Loucy (cell line): ENCODE measurements at regions not wholly inside any gene's neighbourhood (a gene's known extent, or its start where the extent isn't known, plus 50 kb on each side); places are given as distances from the start of the nearest gene placed in this dataset.

ENCODE experiments used
- H2AFZ ChIP-seq: fragments of 200-600 bp; sonication (generic); 2 replicates; pipeline ENCODE4 v1.6.0; 2016; ENCODE audit warnings: antibody characterized with exemption, mild to moderate bottlenecking, low read length, moderate library complexity
- H3F3A ChIP-seq: fragments of 200-600 bp; 2 replicates; pipeline ENCODE4 v1.6.0; 2016; ENCODE audit warnings: antibody characterized with exemption, low read depth, mild to moderate bottlenecking
- H3K27me3 ChIP-seq: fragments of 200-600 bp; sonication (generic); 2 replicates; pipeline ENCODE4 v1.6.1; 2014; ENCODE audit warnings: low read length, mild to moderate bottlenecking; ENCODE audit not compliant: insufficient read depth, poor library complexity, severe bottlenecking
- H3K36me3 ChIP-seq: fragments of 200-600 bp; sonication (generic); 2 replicates; pipeline ENCODE4 v1.6.1; 2016; ENCODE audit warnings: low read length; ENCODE audit not compliant: insufficient read depth
- H3K4me1 ChIP-seq: fragments of 200-600 bp; sonication (generic); 2 replicates; pipeline ENCODE4 v1.5.1; 2014; ENCODE audit warnings: low read length, mild to moderate bottlenecking; ENCODE audit not compliant: insufficient read depth, poor library complexity, severe bottlenecking
- H3K4me2 ChIP-seq: fragments of 200-600 bp; sonication (generic); 2 replicates; pipeline ENCODE4 v1.6.0; 2014; ENCODE audit warnings: antibody characterized with exemption, low read length, low read depth, mild to moderate bottlenecking; ENCODE audit not compliant: poor library complexity, severe bottlenecking
- H3K4me3 ChIP-seq: fragments of 200-600 bp; sonication (generic); 2 replicates; pipeline ENCODE4 v1.5.1; 2014; ENCODE audit warnings: low read length, mild to moderate bottlenecking, mixed read lengths; ENCODE audit not compliant: poor library complexity, severe bottlenecking
- H3K79me2 ChIP-seq: fragments of 200-600 bp; sonication (generic); 2 replicates; pipeline ENCODE4 v1.6.1; 2014; ENCODE audit warnings: low read length; ENCODE audit not compliant: insufficient read depth
- H3K9ac ChIP-seq: fragments of 200-600 bp; sonication (generic); 2 replicates; pipeline ENCODE4 v1.6.0; 2014; ENCODE audit warnings: mild to moderate bottlenecking, low read depth, low read length, moderate library complexity; ENCODE audit not compliant: poor library complexity, severe bottlenecking
- H3K9me2 ChIP-seq: fragments of 200-600 bp; sonication (generic); replicated peaks from 2 replicates; pipeline ENCODE4 v1.6.1; 2016; ENCODE audit warnings: low read depth, low read length, mixed read lengths
- H3K9me3 ChIP-seq: fragments of 200-600 bp; sonication (generic); 2 replicates; pipeline ENCODE4 v1.6.1; 2014; ENCODE audit warnings: mild to moderate bottlenecking, antibody characterized with exemption, low read length, low read depth; ENCODE audit not compliant: insufficient read depth
- H4K20me1 ChIP-seq: fragments of 200-600 bp; sonication (generic); 2 replicates; pipeline ENCODE4 v1.6.0; 2014; ENCODE audit warnings: antibody characterized with exemption, low read length, mild to moderate bottlenecking; ENCODE audit not compliant: insufficient read depth, poor library complexity, severe bottlenecking
- CTCF ChIP-seq: fragments of 200-600 bp; sonication (generic); conservative IDR thresholded peaks from 2 replicates; pipeline ENCODE4 v1.5.1; 2014; ENCODE audit warnings: mild to moderate bottlenecking, antibody characterized with exemption, low read length
- EZH2phosphoT487 ChIP-seq: fragments of 200-600 bp; IDR thresholded peaks from 2 replicates; pipeline ENCODE4 v1.6.1; 2018; ENCODE audit warnings: antibody characterized with exemption, mild to moderate bottlenecking, moderate library complexity, borderline replicate concordance

- Histone ChIP-seq H3K4me3 (peak overlapping the region; percentile 16), H3K9ac (peak overlapping the region; percentile 35), H3K36me3 (no peaks in the 10 kb centered on the region), H3K4me1 (peaks cover 76% of the 10 kb centered on the region), H3F3A (peaks cover 12% of the 10 kb centered on the region; the same call in 1 of the 2 replicates), H4K20me1 (no peaks in the 10 kb centered on the region), H3K4me2 (peak overlapping the region; percentile 57), H2AFZ (no peak overlapping the region), H3K79me2 (peaks cover 15% of the 10 kb centered on the region; the same call in 1 of the 2 replicates), H3K27me3 (no peaks in the 10 kb centered on the region), H3K9me3 (no peaks in the 10 kb centered on the region), H3K9me2 (no peaks in the 10 kb centered on the region)
- TF ChIP-seq EZH2phosphoT487 = no peak
- peak; percentile 28; the same call in 1 of the 2 replicates for TF ChIP-seq CTCF
Measured at GRCh38 chr13:50588491-50589130, 254.9 kb downstream of the DLEU7 start.

- Histone ChIP-seq H3K4me3 (peak overlapping the region; percentile 16), H2AFZ (no peak overlapping the region), H3K36me3 (no peaks in the 10 kb centered on the region), H3K9me3 (no peaks in the 10 kb centered on the region), H3K4me1 (peaks cover 81% of the 10 kb centered on the region), H3K27me3 (no peaks in the 10 kb centered on the region), H4K20me1 (no peaks in the 10 kb centered on the region), H3F3A (peaks cover 15% of the 10 kb centered on the region; the same call in 1 of the 2 replicates), H3K9me2 (no peaks in the 10 kb centered on the region), H3K4me2 (peak overlapping the region; percentile 57), H3K79me2 (peaks cover 15% of the 10 kb centered on the region; the same call in 1 of the 2 replicates), H3K9ac (peak overlapping the region; percentile 35)
- no peak for TF ChIP-seq EZH2phosphoT487
- no peak for TF ChIP-seq CTCF
Measured at GRCh38 chr13:50589139-50589538, 254.4 kb downstream of the DLEU7 start.

DNA sequence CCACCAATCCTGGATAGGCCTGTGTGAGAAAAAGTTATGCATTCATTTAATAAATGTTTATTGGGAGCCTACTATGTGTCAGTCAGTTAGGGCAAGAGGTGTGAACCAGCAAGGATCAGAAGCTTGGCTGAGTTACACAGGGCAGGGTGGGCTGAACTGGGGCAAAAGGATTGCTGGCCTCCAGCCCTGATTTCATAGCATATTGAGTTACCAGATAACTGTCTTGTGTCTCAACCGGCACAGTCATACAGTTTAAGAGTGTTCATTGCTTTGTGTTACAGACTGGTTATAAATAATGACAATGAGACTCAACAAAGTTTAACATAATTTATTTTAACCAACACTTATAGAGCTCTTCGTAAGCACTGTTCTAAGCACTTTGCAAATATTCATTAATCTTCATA, 253.8 kb downstream of the DLEU7 start:
- H2AFZ ChIP-seq = no peak overlapping the region
- H3K27me3 ChIP-seq = no peaks in the 10 kb centered on the region
- H4K20me1 ChIP-seq = no peaks in the 10 kb centered on the region
- H3K4me2 ChIP-seq = peak overlapping the region; percentile 57
- no peaks in the 10 kb centered on the region for H3K9me2 ChIP-seq
- H3F3A ChIP-seq = peaks cover 17% of the 10 kb centered on the region; the same call in 1 of the 2 replicates
- H3K9me3 ChIP-seq = no peaks in the 10 kb centered on the region
- no peaks in the 10 kb centered on the region for H3K36me3 ChIP-seq
- H3K79me2 ChIP-seq = peaks cover 15% of the 10 kb centered on the region; the same call in 1 of the 2 replicates
- peak overlapping the region; percentile 35 for H3K9ac ChIP-seq
- TF ChIP-seq EZH2phosphoT487 = no peak
- TF ChIP-seq CTCF = no peak
- peak overlapping the region; percentile 8 for H3K4me3 ChIP-seq
- H3K4me1 ChIP-seq = peaks cover 84% of the 10 kb centered on the region
